Brain microvascular endothelial cell (primary cell): ENCODE measurements at regions not wholly inside any gene's neighbourhood (a gene's known extent, or its start where the extent isn't known, plus 50 kb on each side); places are given as distances from the start of the nearest gene placed in this dataset.

ENCODE experiments used
- DNase-seq: peaks from one replicate; pipeline ENCODE4 v3.0.0-alpha.2; 2020
- H3K27ac ChIP-seq: fragments of 250-450 bp; sonication (Bioruptor Pico); 2 replicates; pipeline ENCODE4 v1.5.1; 2020; ENCODE audit warnings: mild to moderate bottlenecking, moderate library complexity
- H3K27me3 ChIP-seq: fragments of 250-450 bp; sonication (Bioruptor Pico); replicated peaks from 2 replicates; pipeline ENCODE4 v1.5.1; 2020; ENCODE audit warnings: mild to moderate bottlenecking
- H3K36me3 ChIP-seq: fragments of 250-450 bp; sonication (Bioruptor Pico); replicated peaks from 2 replicates; pipeline ENCODE4 v1.5.1; 2020; ENCODE audit warnings: mild to moderate bottlenecking
- H3K4me3 ChIP-seq: 2 replicates; pipeline ENCODE4 v1.5.1; 2011; ENCODE audit warnings: low read depth, mild to moderate bottlenecking, control low read depth, low read length, moderate library complexity
- CTCF ChIP-seq: IDR thresholded peaks from 2 replicates; pipeline ENCODE4 v1.5.1; 2011; ENCODE audit warnings: low read depth, mild to moderate bottlenecking, moderate library complexity, low read length, control low read depth, inconsistent platforms; ENCODE audit errors: missing control alignments
- in situ Hi-C: cut with HindIII; loops from 2 replicates; pipeline ENCODE4 v1.10.0; 2017; ENCODE audit warnings: low sequenced_read_pairs, low pct_ligation_motif_present

- H3K36me3 ChIP-seq = no peaks in the 10 kb centered on the region
- H3K27me3 ChIP-seq = no peaks in the 10 kb centered on the region
- no peak overlapping the region for H3K4me3 ChIP-seq
- H3K27ac ChIP-seq = no peak overlapping the region
- no peak for TF ChIP-seq CTCF
- no peak for DNase-seq
- in situ Hi-C loops = no loop called here
Observed at GRCh38 chr16:51629576-51629975, 478.5 kb upstream of the SALL1 start.

- Histone ChIP-seq H3K27ac (no peak overlapping the region), H3K27me3 (no peaks in the 10 kb centered on the region), H3K4me3 (no peak overlapping the region), H3K36me3 (no peaks in the 10 kb centered on the region)
- DNase-seq = no peak
- in situ Hi-C loops = no loop called here
- no peak for TF ChIP-seq CTCF
Observed at GRCh38 chr16:51624080-51624775, 473.2 kb upstream of the SALL1 start.

- Histone ChIP-seq H3K27ac (no peak overlapping the region), H3K36me3 (no peaks in the 10 kb centered on the region), H3K4me3 (no peak overlapping the region), H3K27me3 (no peaks in the 10 kb centered on the region)
- in situ Hi-C loops = no loop called here
- TF ChIP-seq CTCF = no peak
- DNase-seq = no peak
Observed at GRCh38 chr16:51621610-51622009, 470.5 kb upstream of the SALL1 start.

- no peak overlapping the region for H3K4me3 ChIP-seq
- no peak overlapping the region for H3K27ac ChIP-seq
- in situ Hi-C loops = no loop called here
- no peaks in the 10 kb centered on the region for H3K27me3 ChIP-seq
- TF ChIP-seq CTCF = no peak
- DNase-seq = no peak
- no peaks in the 10 kb centered on the region for H3K36me3 ChIP-seq
Observed at GRCh38 chr16:51615141-51615540, 464.1 kb upstream of the SALL1 start.

GRCh38 chr16:51607201-51607651 is 456.2 kb upstream of the SALL1 start:
- in situ Hi-C loops = no loop called here
- Histone ChIP-seq H3K36me3 (no peaks in the 10 kb centered on the region), H3K4me3 (no peak overlapping the region), H3K27me3 (no peaks in the 10 kb centered on the region), H3K27ac (no peak overlapping the region)
- no peak for TF ChIP-seq CTCF
- DNase-seq = no peak

GRCh38 chr16:51596247-51596646 is 445.2 kb upstream of the SALL1 start:
- in situ Hi-C loops = no loop called here
- no peak for DNase-seq
- Histone ChIP-seq H3K4me3 (no peak overlapping the region), H3K36me3 (no peaks in the 10 kb centered on the region), H3K27me3 (no peaks in the 10 kb centered on the region), H3K27ac (no peak overlapping the region)
- no peak for TF ChIP-seq CTCF
